Left lung (tissue), 4 donors: ENCODE measurements at regions not wholly inside any gene's neighbourhood (a gene's known extent, or its start where the extent isn't known, plus 50 kb on each side); places are given as distances from the start of the nearest gene placed in this dataset.

Experiments used
- ATAC-seq: fragments of 200-7000 bp; cut with Tn5 transposase; one replicate; pipeline ENCODE4 v1.9.1; 2020; ENCODE audit warnings: moderate library complexity
- DNase-seq, 4 donors: peaks; one replicate each; pipeline ENCODE4 v3.0.0-alpha.2; 2013 to 2020
- H3K27ac ChIP-seq, 2 donors: fragments of 200-600 bp; sonication (generic) in 1 of 2; one replicate each; pipeline versions ENCODE4 v1.5.0 to v1.8.0; 2020 to 2021
- H3K27me3 ChIP-seq, 2 donors: fragments of 200-600 bp; sonication (generic) in 1 of 2; one replicate each; pipeline versions ENCODE4 v1.5.0 to v1.8.0; 2020 to 2021
- H3K36me3 ChIP-seq, 2 donors: fragments of 200-600 bp; sonication (generic) in 1 of 2; one replicate each; pipeline versions ENCODE4 v1.5.0 to v1.8.0; 2020 to 2021
- H3K4me1 ChIP-seq, 2 donors: fragments of 200-600 bp; one replicate each; pipeline ENCODE4 v1.8.0; 2021
- H3K4me3 ChIP-seq, 2 donors: fragments of 200-600 bp; sonication (generic) in 1 of 2; one replicate each; pipeline versions ENCODE4 v1.5.0 to v1.8.0; 2020 to 2021; ENCODE audit warnings: mild to moderate bottlenecking in 1 of 2
- H3K9me3 ChIP-seq, 2 donors: fragments of 200-600 bp; sonication (generic) in 1 of 2; one replicate each; pipeline versions ENCODE4 v1.5.0 to v1.8.0; 2020 to 2021
- CTCF ChIP-seq, 2 donors: fragments of 200-600 bp; sonication (generic) in 1 of 2; IDR thresholded peaks; one replicate each; pipeline versions ENCODE4 v1.5.0 to v1.8.0; 2021; ENCODE audit warnings: antibody characterized with exemption in 2 of 2
- intact Hi-C, 2 donors: fragments of 100-400 bp; cut with DNase I; formaldehyde crosslinking; loops; one replicate each; pipeline versions ENCODE4 v1.11.2 to v1.14.2; 2022
- donor health status: DM: no; HTN: yes; CAD: no.
- donor health status: DM: no; HTN: no; CAD: no.

- no peaks in the 10 kb centered on the region for H3K36me3 ChIP-seq
- no peak overlapping the region for H3K4me3 ChIP-seq
- no peaks in the 10 kb centered on the region for H3K4me1 ChIP-seq
- ATAC-seq (no peak), DNase-seq (no peak)
- H3K9me3 ChIP-seq, result no peaks in the 10 kb centered on the region
- intact Hi-C loops, result no loop called here
- no peak for TF ChIP-seq CTCF (IDR thresholded peaks at IDR 0.05)
- no peaks in the 10 kb centered on the region for H3K27me3 ChIP-seq
- no peak overlapping the region for H3K27ac ChIP-seq
Observed at GRCh38 chr12:89070603-89071002, 281.7 kb downstream of the DUSP6 start.

GRCh38 chr12:89069431-89069830 is 282.9 kb downstream of the DUSP6 start:
- H3K4me1 ChIP-seq, result no peaks in the 10 kb centered on the region
- ATAC-seq, result no peak
- no peak overlapping the region for H3K27ac ChIP-seq
- intact Hi-C loops, result no loop called here
- no peak overlapping the region for H3K4me3 ChIP-seq
- no peak for DNase-seq
- TF ChIP-seq CTCF (IDR thresholded peaks at IDR 0.05), result no peak
- H3K36me3 ChIP-seq, result no peaks in the 10 kb centered on the region
- no peaks in the 10 kb centered on the region for H3K27me3 ChIP-seq
- no peaks in the 10 kb centered on the region for H3K9me3 ChIP-seq

GRCh38 chr12:89067421-89068187 is 284.7 kb downstream of the DUSP6 start:
- intact Hi-C loops, result no loop called here
- peak; percentile 43 for ATAC-seq
- Histone ChIP-seq H3K36me3 (no peaks in the 10 kb centered on the region), H3K4me1 (no peaks in the 10 kb centered on the region), H3K27me3 (no peaks in the 10 kb centered on the region), H3K4me3 (no peak overlapping the region), H3K27ac (no peak overlapping the region), H3K9me3 (no peaks in the 10 kb centered on the region)
- TF ChIP-seq CTCF (IDR thresholded peaks at IDR 0.05), result no peak
- no peak for DNase-seq

- ATAC-seq (no peak), DNase-seq (no peak)
- Histone ChIP-seq H3K27me3 (no peaks in the 10 kb centered on the region), H3K4me3 (no peak overlapping the region), H3K27ac (no peak overlapping the region), H3K4me1 (no peaks in the 10 kb centered on the region), H3K36me3 (no peaks in the 10 kb centered on the region), H3K9me3 (no peaks in the 10 kb centered on the region)
- no peak for TF ChIP-seq CTCF (IDR thresholded peaks at IDR 0.05)
- intact Hi-C loops, result no loop called here
Observed at GRCh38 chr12:89064780-89065179, 287.5 kb downstream of the DUSP6 start.

- ATAC-seq (no peak), DNase-seq (no peak)
- Histone ChIP-seq H3K4me1 (no peaks in the 10 kb centered on the region), H3K27me3 (no peaks in the 10 kb centered on the region), H3K9me3 (no peaks in the 10 kb centered on the region), H3K4me3 (no peak overlapping the region), H3K36me3 (no peaks in the 10 kb centered on the region), H3K27ac (no peak overlapping the region)
- no peak for TF ChIP-seq CTCF (IDR thresholded peaks at IDR 0.05)
- intact Hi-C loops, result no loop called here
Observed at GRCh38 chr12:89064151-89064550, 288.1 kb downstream of the DUSP6 start.
